ENCODE measurements at regions not wholly inside any gene's neighbourhood (a gene's known extent, or its start where the extent isn't known, plus 50 kb on each side); places are given as distances from the start of the nearest gene placed in this dataset.

- no peak for DNase-seq (ENCODE audit: low read depth)
Measured at GRCh38 chr5:171580502-171581265, 161.2 kb downstream of the FGF18 start.

- DNase-seq (ENCODE audit: low read depth), result no peak
Measured at GRCh38 chr5:171581781-171582180, 162.3 kb downstream of the FGF18 start.

GRCh38 chr5:171582849-171583248, 163.4 kb downstream of the FGF18 start:
- no peak for DNase-seq (ENCODE audit: low read depth)

GRCh38 chr5:171585981-171586380, 166.5 kb downstream of the FGF18 start:
- DNase-seq (ENCODE audit: low read depth), result no peak

- DNase-seq (ENCODE audit: low read depth), result no peak
Measured at GRCh38 chr5:171586436-171586835, 167.0 kb downstream of the FGF18 start.

- no peak for DNase-seq (ENCODE audit: low read depth)
Measured at GRCh38 chr5:171588046-171588445, 168.6 kb downstream of the FGF18 start.

- DNase-seq (ENCODE audit: low read depth), result no peak
Measured at GRCh38 chr5:171588790-171589189, 169.3 kb downstream of the FGF18 start.

GRCh38 chr5:171589461-171589860, 170.0 kb downstream of the FGF18 start:
- DNase-seq (ENCODE audit: low read depth), result no peak

GRCh38 chr5:171592076-171592475, 172.6 kb downstream of the FGF18 start:
- no peak for DNase-seq (ENCODE audit: low read depth)

GRCh38 chr5:171592736-171593135, 173.3 kb downstream of the FGF18 start:
- DNase-seq (ENCODE audit: low read depth), result no peak

- DNase-seq (ENCODE audit: low read depth), result no peak
Measured at GRCh38 chr5:171593401-171593800, 174.0 kb downstream of the FGF18 start.

- DNase-seq (ENCODE audit: low read depth), result no peak
Measured at GRCh38 chr5:171593976-171594375, 174.5 kb downstream of the FGF18 start.

- no peak for DNase-seq (ENCODE audit: low read depth)
Measured at GRCh38 chr5:171595401-171595800, 176.0 kb downstream of the FGF18 start.

- no peak for DNase-seq (ENCODE audit: low read depth)
Measured at GRCh38 chr5:171595801-171596231, 176.4 kb downstream of the FGF18 start.

- DNase-seq (ENCODE audit: low read depth), result no peak
Measured at GRCh38 chr5:171596391-171596878, 177.0 kb downstream of the FGF18 start.

GRCh38 chr5:171597946-171598640, 178.6 kb downstream of the FGF18 start:
- DNase-seq (ENCODE audit: low read depth), result no peak

- DNase-seq (ENCODE audit: low read depth), result no peak
Measured at GRCh38 chr5:171598641-171599152, 179.2 kb downstream of the FGF18 start.

- no peak for DNase-seq (ENCODE audit: low read depth)
Measured at GRCh38 chr5:171599411-171599810, 180.0 kb downstream of the FGF18 start.

- DNase-seq (ENCODE audit: low read depth), result no peak
Measured at GRCh38 chr5:171599957-171600612, 180.6 kb downstream of the FGF18 start.

GRCh38 chr5:171600741-171601265, 181.4 kb downstream of the FGF18 start:
- DNase-seq (ENCODE audit: low read depth), result no peak

GRCh38 chr5:171601266-171601881, 181.9 kb downstream of the FGF18 start:
- no peak for DNase-seq (ENCODE audit: low read depth)

- DNase-seq (ENCODE audit: low read depth), result no peak
Measured at GRCh38 chr5:171603591-171603990, 182.0 kb upstream of the SMIM23 start.
